Neural cell (in vitro differentiated cells): ENCODE measurements at regions not wholly inside any gene's neighbourhood (a gene's known extent, or its start where the extent isn't known, plus 50 kb on each side); places are given as distances from the start of the nearest gene placed in this dataset.

Source experiments
- H2AFZ ChIP-seq: fragments of 200-600, 300-800 bp; sonication (generic), shearing (Covaris generic); 2 replicates; pipeline ENCODE4 v1.6.0; 2014; ENCODE audit warnings: low read depth, mild to moderate bottlenecking, antibody characterized with exemption, low read length, moderate library complexity
- H3F3A ChIP-seq: fragments of 200-600 bp; shearing (Covaris generic); 2 replicates; pipeline ENCODE4 v1.6.1; 2016; ENCODE audit warnings: mild to moderate bottlenecking, moderate library complexity, mixed read lengths, antibody characterized with exemption, low read length; ENCODE audit not compliant: insufficient read depth, poor library complexity, severe bottlenecking
- H3K27ac ChIP-seq: fragments of 200-600, 300-800 bp; sonication (generic), shearing (Covaris generic); 2 replicates; pipeline ENCODE4 v1.5.1; 2014; ENCODE audit warnings: mild to moderate bottlenecking, low read length, moderate library complexity
- H3K27me3 ChIP-seq: fragments of 300-800, 200-600 bp; sonication (generic), shearing (Covaris generic); 2 replicates; pipeline ENCODE4 v1.6.0; 2014; ENCODE audit warnings: mild to moderate bottlenecking, low read depth, low read length, moderate library complexity; ENCODE audit not compliant: insufficient read depth
- H3K36me3 ChIP-seq: fragments of 300-800, 200-600 bp; sonication (generic), shearing (Covaris generic); 2 replicates; pipeline ENCODE4 v1.5.1; 2014; ENCODE audit warnings: mild to moderate bottlenecking, antibody characterized with exemption, low read length, moderate library complexity; ENCODE audit not compliant: insufficient read depth
- H3K4me2 ChIP-seq: fragments of 300-800, 200-600 bp; sonication (generic), shearing (Covaris generic); 2 replicates; pipeline ENCODE4 v1.6.0; 2014; ENCODE audit warnings: mild to moderate bottlenecking, low read length
- H3K4me3 ChIP-seq: fragments of 300-800, 200-600 bp; sonication (generic), shearing (Covaris generic); 2 replicates; pipeline ENCODE4 v1.5.1; 2014; ENCODE audit warnings: mild to moderate bottlenecking, low read length, moderate library complexity
- H3K79me2 ChIP-seq: fragments of 200-600 bp; shearing (Covaris generic); replicated peaks from 2 replicates; pipeline ENCODE4 v1.6.0; 2014; ENCODE audit warnings: mild to moderate bottlenecking, low read length, moderate library complexity; ENCODE audit not compliant: insufficient read depth
- H3K9ac ChIP-seq: fragments of 300-800, 200-600 bp; sonication (generic), shearing (Covaris generic); 2 replicates; pipeline ENCODE4 v1.6.1; 2016; ENCODE audit warnings: mild to moderate bottlenecking, low read length, mixed read lengths
- H3K9me2 ChIP-seq: fragments of 200-600 bp; shearing (Covaris generic); 2 replicates; pipeline ENCODE4 v1.6.1; 2016; ENCODE audit warnings: mild to moderate bottlenecking, low read length, mixed read lengths; ENCODE audit not compliant: insufficient read depth
- H3K9me3 ChIP-seq: fragments of 200-600, 300-800 bp; sonication (generic), shearing (Covaris generic); 2 replicates; pipeline ENCODE4 v1.6.1; 2016; ENCODE audit warnings: mild to moderate bottlenecking, mixed run types, low read length, moderate library complexity, mixed read lengths
- H4K20me1 ChIP-seq: fragments of 200-600 bp; shearing (Covaris generic); 2 replicates; pipeline ENCODE4 v1.6.1; 2016; ENCODE audit warnings: mild to moderate bottlenecking, mixed run types; ENCODE audit not compliant: insufficient read depth
- CTCF ChIP-seq: fragments of 450-650 bp; IDR thresholded peaks from 2 replicates; pipeline ENCODE4 v1.5.1; 2014; ENCODE audit warnings: antibody characterized with exemption, mild to moderate bottlenecking, moderate library complexity; ENCODE audit not compliant: poor library complexity, severe bottlenecking
- EP300 ChIP-seq: fragments of 450-650 bp; conservative IDR thresholded peaks from 2 replicates; pipeline ENCODE4 v1.6.1; 2014; ENCODE audit warnings: antibody characterized with exemption, mild to moderate bottlenecking, moderate library complexity; ENCODE audit not compliant: poor library complexity, severe bottlenecking
- EZH2 ChIP-seq: fragments of 200-600, 300-800 bp; shearing (Covaris generic), sonication (generic); IDR thresholded peaks from 2 replicates; pipeline ENCODE4 v1.6.1; 2014; ENCODE audit warnings: antibody characterized with exemption, low read length, borderline replicate concordance, mild to moderate bottlenecking; ENCODE audit not compliant: insufficient read depth, poor library complexity, severe bottlenecking
- MXI1 ChIP-seq: fragments of 450-650 bp; conservative IDR thresholded peaks from 2 replicates; pipeline ENCODE4 v1.6.1; 2014; ENCODE audit warnings: antibody characterized with exemption, mild to moderate bottlenecking; ENCODE audit not compliant: poor library complexity, severe bottlenecking
- POLR2AphosphoS5 ChIP-seq: IDR thresholded peaks from 2 replicates; pipeline ENCODE4 v1.6.1; 2012
- RAD21 ChIP-seq: fragments of 450-650 bp; conservative IDR thresholded peaks from 2 replicates; pipeline ENCODE4 v1.6.1; 2014; ENCODE audit warnings: antibody characterized with exemption, mild to moderate bottlenecking, moderate library complexity
- REST ChIP-seq: IDR thresholded peaks from 2 replicates; pipeline ENCODE4 v1.6.1; 2012; ENCODE audit warnings: borderline replicate concordance
- SMC3 ChIP-seq: fragments of 450-650 bp; conservative IDR thresholded peaks from 2 replicates; pipeline ENCODE4 v1.6.1; 2014; ENCODE audit warnings: antibody characterized with exemption, mild to moderate bottlenecking, moderate library complexity; ENCODE audit not compliant: poor library complexity
- TAF1 ChIP-seq: IDR thresholded peaks from 2 replicates; pipeline ENCODE4 v1.6.1; 2012; ENCODE audit warnings: low read depth

- Histone ChIP-seq H3K4me2 (no peak overlapping the region), H3K79me2 (no peaks in the 10 kb centered on the region), H2AFZ (no peak overlapping the region), H3K9me2 (no peaks in the 10 kb centered on the region), H3F3A (no peaks in the 10 kb centered on the region), H3K9ac (no peak overlapping the region), H3K9me3 (no peaks in the 10 kb centered on the region), H3K36me3 (no peaks in the 10 kb centered on the region), H3K4me3 (no peak overlapping the region), H4K20me1 (no peaks in the 10 kb centered on the region), H3K27me3 (no peaks in the 10 kb centered on the region), H3K27ac (no peak overlapping the region)
- TF ChIP-seq POLR2AphosphoS5 = no peak
- TF ChIP-seq REST = no peak
- TF ChIP-seq SMC3 = no peak
- TF ChIP-seq EZH2 = no peak
- TF ChIP-seq RAD21 = no peak
- TF ChIP-seq EP300 = no peak
- no peak for TF ChIP-seq CTCF
- no peak for TF ChIP-seq TAF1
- no peak for TF ChIP-seq MXI1
These were observed 772.6 kb downstream of the TSN start for GRCh38 chr2:122528061-122528460.

GRCh38 chr2:122528958-122529705 is 773.7 kb downstream of the TSN start:
- Histone ChIP-seq H3K4me3 (no peak overlapping the region), H3K27me3 (no peaks in the 10 kb centered on the region), H3K36me3 (no peaks in the 10 kb centered on the region), H3K27ac (no peak overlapping the region), H3K79me2 (no peaks in the 10 kb centered on the region), H4K20me1 (no peaks in the 10 kb centered on the region), H3K4me2 (no peak overlapping the region), H2AFZ (no peak overlapping the region), H3K9me3 (no peaks in the 10 kb centered on the region), H3F3A (no peaks in the 10 kb centered on the region), H3K9ac (no peak overlapping the region), H3K9me2 (no peaks in the 10 kb centered on the region)
- TF ChIP-seq REST = no peak
- TF ChIP-seq TAF1 = no peak
- no peak for TF ChIP-seq EZH2
- no peak for TF ChIP-seq SMC3
- no peak for TF ChIP-seq EP300
- TF ChIP-seq POLR2AphosphoS5 = no peak
- no peak for TF ChIP-seq RAD21
- no peak for TF ChIP-seq CTCF
- TF ChIP-seq MXI1 = no peak
